ENCODE measurements at regions not wholly inside any gene's neighbourhood (a gene's known extent, or its start where the extent isn't known, plus 50 kb on each side); places are given as distances from the start of the nearest gene placed in this dataset.
"Not testable (repeated sequence)": the region's sequence is repeated elsewhere in the genome, so short reads cannot be mapped to it uniquely, and the experiment has no call there.

- TF ChIP-seq CTCF (IDR thresholded peaks at IDR 0.05); ZFX (IDR thresholded peaks at IDR 0.05; ENCODE audit: borderline replicate concordance): not testable (repeated sequence)
Observed at GRCh38 chr7:6946873-6947272, 120.8 kb upstream of the CCZ1B start.
